ENCODE measurements at regions not wholly inside any gene's neighbourhood (a gene's known extent, or its start where the extent isn't known, plus 50 kb on each side); places are given as distances from the start of the nearest gene placed in this dataset.
"Not testable (repeated sequence)": the region's sequence is repeated elsewhere in the genome, so short reads cannot be mapped to it uniquely, and the experiment has no call there.

GRCh38 chr18:59818769-59819168 is 81.0 kb upstream of the PMAIP1 start:
- Mint-ChIP-seq H3K36me3 (ENCODE audit: low read depth) (no peaks in the 10 kb centered on the region), H3K27me3 (peaks cover 14% of the 10 kb centered on the region), H3K27ac (no peak overlapping the region), H3K4me3 (no peak overlapping the region), H3K9me3 (no peaks in the 10 kb centered on the region), H3K4me1 (ENCODE audit: low read depth) (no peaks in the 10 kb centered on the region)

- Mint-ChIP-seq H3K27ac (no peak overlapping the region), H3K27me3 (peaks cover 34% of the 10 kb centered on the region), H3K9me3 (no peaks in the 10 kb centered on the region), H3K4me3 (no peak overlapping the region), H3K36me3 (ENCODE audit: low read depth) (no peaks in the 10 kb centered on the region), H3K4me1 (ENCODE audit: low read depth) (no peaks in the 10 kb centered on the region)
Observed at GRCh38 chr18:59814891-59815290, 84.9 kb upstream of the PMAIP1 start.

GRCh38 chr18:59813942-59814341 is 85.9 kb upstream of the PMAIP1 start:
- Mint-ChIP-seq H3K9me3 (no peaks in the 10 kb centered on the region), H3K4me3 (no peak overlapping the region), H3K36me3 (ENCODE audit: low read depth) (no peaks in the 10 kb centered on the region), H3K4me1 (ENCODE audit: low read depth) (no peaks in the 10 kb centered on the region), H3K27ac (peak overlapping the region; percentile 60), H3K27me3 (peaks cover 34% of the 10 kb centered on the region)

- Mint-ChIP-seq H3K27ac (no peak overlapping the region), H3K36me3 (ENCODE audit: low read depth) (no peaks in the 10 kb centered on the region), H3K4me3 (no peak overlapping the region), H3K9me3 (no peaks in the 10 kb centered on the region), H3K27me3 (peaks cover 27% of the 10 kb centered on the region), H3K4me1 (ENCODE audit: low read depth) (no peaks in the 10 kb centered on the region)
Observed at GRCh38 chr18:59810735-59811520, 88.9 kb upstream of the PMAIP1 start.

- Mint-ChIP-seq H3K27ac (no peak overlapping the region), H3K4me1 (ENCODE audit: low read depth) (no peaks in the 10 kb centered on the region)
Observed at GRCh38 chr18:59810183-59810582, 89.6 kb upstream of the PMAIP1 start.

GRCh38 chr18:59802031-59802430 is 97.8 kb upstream of the PMAIP1 start:
- Mint-ChIP-seq H3K27me3 (no peaks in the 10 kb centered on the region), H3K4me3 (no peak overlapping the region), H3K4me1 (ENCODE audit: low read depth) (peaks cover 5% of the 10 kb centered on the region), H3K27ac (no peak overlapping the region), H3K9me3 (no peaks in the 10 kb centered on the region), H3K36me3 (ENCODE audit: low read depth) (no peaks in the 10 kb centered on the region)

More at GRCh38 chr18:59810183-59810582, 89.6 kb upstream of the PMAIP1 start:
- H3K9me3 Mint-ChIP-seq: no peaks in the 10 kb centered on the region
- H3K27me3 Mint-ChIP-seq: peaks cover 27% of the 10 kb centered on the region
- H3K36me3 Mint-ChIP-seq (ENCODE audit: low read depth): no peaks in the 10 kb centered on the region
- H3K4me3 Mint-ChIP-seq: no peak overlapping the region

- no peak overlapping the region for H3K4me3 Mint-ChIP-seq
- H3K27me3 Mint-ChIP-seq: no peaks in the 10 kb centered on the region
- H3K27ac Mint-ChIP-seq: no peak overlapping the region
- H3K4me1 Mint-ChIP-seq (ENCODE audit: low read depth): peaks cover 5% of the 10 kb centered on the region
- no peaks in the 10 kb centered on the region for H3K9me3 Mint-ChIP-seq
- H3K36me3 Mint-ChIP-seq (ENCODE audit: low read depth): no peaks in the 10 kb centered on the region
Observed at GRCh38 chr18:59801576-59801975, 98.2 kb upstream of the PMAIP1 start.

- H3K4me1 Mint-ChIP-seq (ENCODE audit: low read depth): peaks cover 5% of the 10 kb centered on the region
- no peak overlapping the region for H3K4me3 Mint-ChIP-seq
- no peaks in the 10 kb centered on the region for H3K36me3 Mint-ChIP-seq (ENCODE audit: low read depth)
- no peak overlapping the region for H3K27ac Mint-ChIP-seq
- no peaks in the 10 kb centered on the region for H3K9me3 Mint-ChIP-seq
- no peaks in the 10 kb centered on the region for H3K27me3 Mint-ChIP-seq
Observed at GRCh38 chr18:59800897-59801296, 98.9 kb upstream of the PMAIP1 start.

GRCh38 chr18:59799383-59800015 is 100.3 kb upstream of the PMAIP1 start:
- no peaks in the 10 kb centered on the region for H3K9me3 Mint-ChIP-seq
- H3K36me3 Mint-ChIP-seq (ENCODE audit: low read depth): no peaks in the 10 kb centered on the region
- H3K27me3 Mint-ChIP-seq: no peaks in the 10 kb centered on the region
- H3K27ac Mint-ChIP-seq: no peak overlapping the region
- peaks cover 5% of the 10 kb centered on the region for H3K4me1 Mint-ChIP-seq (ENCODE audit: low read depth)
- no peak overlapping the region for H3K4me3 Mint-ChIP-seq

- Mint-ChIP-seq H3K4me1 (ENCODE audit: low read depth) (no peaks in the 10 kb centered on the region), H3K9me3 (no peaks in the 10 kb centered on the region), H3K4me3 (no peak overlapping the region), H3K36me3 (ENCODE audit: low read depth) (no peaks in the 10 kb centered on the region), H3K27ac (no peak overlapping the region), H3K27me3 (no peaks in the 10 kb centered on the region)
Observed at GRCh38 chr18:59795882-59796281, 98.7 kb upstream of the CCBE1 start.

- Mint-ChIP-seq H3K4me3 (no peak overlapping the region), H3K36me3 (ENCODE audit: low read depth) (no peaks in the 10 kb centered on the region), H3K27me3 (no peaks in the 10 kb centered on the region), H3K9me3 (no peaks in the 10 kb centered on the region), H3K27ac (no peak overlapping the region), H3K4me1 (ENCODE audit: low read depth) (no peaks in the 10 kb centered on the region)
Observed at GRCh38 chr18:59792353-59792752, 95.1 kb upstream of the CCBE1 start.

- H3K4me3 Mint-ChIP-seq; H3K36me3 Mint-ChIP-seq (ENCODE audit: low read depth); H3K27me3 Mint-ChIP-seq; H3K4me1 Mint-ChIP-seq (ENCODE audit: low read depth); H3K9me3 Mint-ChIP-seq; H3K27ac Mint-ChIP-seq: not testable (repeated sequence)
Observed at GRCh38 chr18:59790346-59790936, 93.2 kb upstream of the CCBE1 start.

- no peak overlapping the region for H3K27ac Mint-ChIP-seq
Observed at GRCh38 chr18:59788791-59789106, 91.5 kb upstream of the CCBE1 start.

GRCh38 chr18:59787998-59788790 is 91.0 kb upstream of the CCBE1 start:
- H3K4me3 Mint-ChIP-seq: no peak overlapping the region
- H3K4me1 Mint-ChIP-seq (ENCODE audit: low read depth): no peaks in the 10 kb centered on the region
- H3K27ac Mint-ChIP-seq: no peak overlapping the region
- no peaks in the 10 kb centered on the region for H3K36me3 Mint-ChIP-seq (ENCODE audit: low read depth)
- H3K27me3 Mint-ChIP-seq: peaks cover 2% of the 10 kb centered on the region
- H3K9me3 Mint-ChIP-seq: no peaks in the 10 kb centered on the region

More at GRCh38 chr18:59788791-59789106, 91.5 kb upstream of the CCBE1 start:
- Mint-ChIP-seq H3K9me3 (no peaks in the 10 kb centered on the region), H3K27me3 (no peaks in the 10 kb centered on the region), H3K4me3 (no peak overlapping the region), H3K4me1 (ENCODE audit: low read depth) (no peaks in the 10 kb centered on the region), H3K36me3 (ENCODE audit: low read depth) (no peaks in the 10 kb centered on the region)

GRCh38 chr18:59784694-59785093 is 87.5 kb upstream of the CCBE1 start:
- Mint-ChIP-seq H3K27ac (no peak overlapping the region), H3K4me3 (no peak overlapping the region), H3K36me3 (ENCODE audit: low read depth) (no peaks in the 10 kb centered on the region), H3K4me1 (ENCODE audit: low read depth) (no peaks in the 10 kb centered on the region), H3K27me3 (peaks cover 6% of the 10 kb centered on the region), H3K9me3 (no peaks in the 10 kb centered on the region)

All from stimulated activated naive CD8-positive, alpha-beta T cell treated with anti-CD3 and anti-CD28 coated beads, Interleukin-15, Interleukin-2, amounts not matched to agents 100 ng/mL and 50 ng/mL, for 24 hours (primary cell).